HG03565 (cell line): ENCODE measurements at regions not wholly inside any gene's neighbourhood (a gene's known extent, or its start where the extent isn't known, plus 50 kb on each side); places are given as distances from the start of the nearest gene placed in this dataset.

Experiments
- ATAC-seq: cut with Tn5 transposase; IDR thresholded peaks from one replicate; pipeline ENCODE4 v1.9.1; 2021; ENCODE audit warnings: mild to moderate bottlenecking, moderate library complexity; ENCODE audit not compliant: unreplicated experiment

DNA sequence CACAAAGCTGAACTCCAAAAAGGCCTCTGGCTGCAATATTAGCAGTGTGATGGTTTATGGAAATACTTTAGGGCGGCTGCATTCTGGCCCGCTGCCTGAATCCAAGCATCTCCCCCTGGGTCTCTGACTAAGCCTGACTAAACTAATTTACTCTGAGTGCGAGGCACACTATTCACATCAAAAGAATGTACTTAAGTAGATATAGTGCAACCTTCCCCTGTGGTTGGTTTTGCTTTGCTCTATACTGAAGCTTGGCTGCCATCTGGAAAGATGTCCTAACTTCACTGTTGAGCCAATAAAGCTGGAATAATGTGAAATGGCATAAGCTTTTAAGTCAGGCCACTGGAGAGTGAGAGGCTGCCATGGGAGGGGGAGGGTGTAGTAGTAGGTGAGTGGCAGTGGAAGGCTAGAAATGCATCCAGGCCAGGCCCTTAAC, 321.6 kb downstream of the AASDHPPT start:
- no peak for ATAC-seq

DNA sequence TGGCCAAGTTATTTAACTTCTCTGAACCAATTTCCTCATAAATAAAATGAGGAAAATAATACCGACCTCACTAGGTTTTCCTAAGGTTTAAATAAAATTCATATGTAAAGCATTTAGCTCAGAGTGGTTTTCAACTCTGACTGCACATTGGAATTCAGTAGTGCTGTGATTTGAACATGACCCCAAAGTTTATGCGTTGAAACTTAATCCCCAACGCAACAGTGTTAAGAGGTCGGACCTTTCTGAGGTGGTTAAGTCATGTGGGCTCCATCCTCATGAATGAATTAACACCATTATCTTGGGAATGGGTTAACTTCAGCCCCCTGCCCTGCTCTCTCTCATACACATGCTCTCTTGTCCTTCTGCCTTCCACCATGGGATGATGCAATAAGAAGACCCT, 322.2 kb downstream of the AASDHPPT start:
- no peak for ATAC-seq

DNA sequence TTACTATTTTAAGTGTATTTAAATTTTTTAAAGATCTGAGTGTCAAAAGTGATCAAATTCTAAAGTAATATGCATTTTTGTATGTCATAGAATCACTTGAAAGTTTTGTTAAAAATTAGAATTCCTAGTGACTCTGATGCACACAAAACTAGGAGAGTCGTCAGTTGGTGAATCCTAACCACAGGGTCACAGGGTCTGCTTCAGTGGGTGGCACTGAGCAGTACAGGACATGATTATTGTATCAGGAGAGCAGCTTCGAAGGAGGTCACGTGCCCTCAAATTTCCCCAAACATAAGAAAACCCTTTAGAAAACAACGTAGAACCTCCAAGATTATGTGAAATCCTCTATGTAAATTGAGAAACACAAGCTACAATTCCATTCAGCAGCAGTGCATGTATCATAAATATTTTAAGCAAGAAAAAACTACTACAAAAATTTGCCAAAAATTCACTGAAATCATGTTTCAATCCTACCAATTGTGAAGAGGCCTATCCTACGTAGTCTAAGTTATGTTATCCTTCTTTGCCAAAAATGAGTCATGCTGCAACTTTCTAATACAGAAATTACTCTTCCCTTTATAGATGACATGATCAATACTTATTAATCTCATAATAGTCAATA, 323.6 kb downstream of the AASDHPPT start:
- ATAC-seq: no peak

DNA sequence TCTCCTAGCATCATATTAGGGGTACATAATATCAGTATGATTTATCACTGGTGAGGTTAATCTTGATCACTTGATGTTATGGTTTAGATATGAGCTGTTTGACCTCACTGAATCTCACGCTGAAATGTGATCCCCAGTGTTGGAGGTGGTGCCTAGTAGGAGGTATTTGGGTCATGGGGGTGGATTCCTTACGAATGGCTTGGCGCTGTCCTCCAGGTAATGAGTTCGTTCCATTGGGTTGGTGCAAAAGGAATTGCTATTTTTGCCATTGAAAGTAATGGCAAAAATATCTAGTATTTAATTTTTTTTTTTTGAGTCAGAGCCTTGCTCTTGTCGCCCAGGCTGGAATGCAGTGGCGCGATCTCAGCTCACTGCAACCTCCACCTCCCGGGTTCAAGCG, 326.3 kb downstream of the AASDHPPT start:
- no peak for ATAC-seq

DNA sequence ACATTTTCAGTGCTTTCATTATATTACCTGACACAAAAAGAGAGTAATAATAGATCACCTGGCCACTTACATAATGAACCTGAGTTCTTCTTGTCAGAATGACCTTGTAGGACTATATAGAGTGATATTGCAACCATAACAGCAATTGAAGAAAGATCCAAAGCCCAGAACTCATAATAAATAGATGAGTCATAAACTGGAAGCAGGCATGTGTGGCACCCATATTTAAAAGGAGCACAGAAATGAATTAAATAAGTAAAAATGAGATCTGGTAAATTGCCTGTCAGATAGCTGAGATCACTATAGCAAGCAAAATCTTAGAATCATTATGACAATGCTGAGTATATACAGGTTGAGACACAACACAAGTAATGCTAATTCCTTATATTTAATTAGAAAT, 331.8 kb downstream of the AASDHPPT start:
- ATAC-seq: no peak

DNA sequence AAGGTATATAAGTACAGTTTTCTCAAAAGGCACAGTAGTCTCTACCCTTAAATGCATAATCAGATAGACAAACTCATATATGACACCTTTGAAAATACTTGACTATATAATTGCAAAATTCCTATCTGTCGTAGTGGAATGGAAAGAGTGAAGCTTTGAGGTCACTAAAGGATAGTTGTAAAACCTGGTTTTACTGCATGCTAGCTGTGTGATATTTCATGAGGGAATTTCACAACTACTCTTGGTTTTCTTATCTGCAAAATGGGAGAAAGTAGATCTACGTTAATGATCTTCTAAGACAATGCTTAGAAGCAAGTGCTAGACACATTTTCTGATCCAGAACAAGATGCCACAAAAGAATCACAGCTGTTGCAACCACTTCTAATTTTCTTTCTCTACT, 332.2 kb downstream of the AASDHPPT start:
- no peak for ATAC-seq

DNA sequence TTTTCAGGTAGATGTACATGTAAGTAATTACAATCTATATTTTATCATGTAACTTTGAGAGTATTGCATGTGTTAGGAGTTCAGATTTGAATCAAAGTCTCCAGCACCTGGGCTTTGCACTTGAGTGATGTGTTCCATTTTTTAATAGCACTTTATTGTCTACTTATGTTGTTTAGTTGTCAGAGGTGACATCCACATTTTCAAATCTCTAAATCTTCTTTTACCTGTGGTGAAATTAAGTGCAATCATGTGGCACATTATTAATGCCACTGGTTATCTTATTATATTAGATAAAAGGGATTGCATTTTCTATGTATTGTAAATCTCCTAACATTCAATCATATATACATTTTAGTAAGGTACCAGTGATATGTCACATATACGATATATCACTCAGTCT, 333.4 kb downstream of the AASDHPPT start:
- no peak for ATAC-seq

DNA sequence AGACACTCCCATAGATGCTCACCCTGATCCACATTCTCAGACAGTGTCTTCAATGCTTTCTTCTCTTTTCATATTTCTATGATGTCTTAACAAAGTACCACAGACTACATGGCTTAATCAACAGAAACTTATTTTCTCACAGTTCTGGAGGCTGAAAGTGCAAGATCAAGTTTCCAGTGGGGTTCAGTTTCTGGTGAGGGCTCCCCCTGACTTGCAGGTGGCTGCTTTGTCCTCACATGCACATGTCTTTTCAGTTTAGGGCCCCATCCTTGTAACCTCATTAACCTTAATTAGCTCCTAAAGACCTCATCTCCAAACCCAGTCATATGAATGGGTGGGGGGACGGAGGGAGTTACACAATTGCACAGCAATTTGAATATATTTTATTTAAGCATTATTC, 335.8 kb downstream of the AASDHPPT start:
- ATAC-seq: no peak

DNA sequence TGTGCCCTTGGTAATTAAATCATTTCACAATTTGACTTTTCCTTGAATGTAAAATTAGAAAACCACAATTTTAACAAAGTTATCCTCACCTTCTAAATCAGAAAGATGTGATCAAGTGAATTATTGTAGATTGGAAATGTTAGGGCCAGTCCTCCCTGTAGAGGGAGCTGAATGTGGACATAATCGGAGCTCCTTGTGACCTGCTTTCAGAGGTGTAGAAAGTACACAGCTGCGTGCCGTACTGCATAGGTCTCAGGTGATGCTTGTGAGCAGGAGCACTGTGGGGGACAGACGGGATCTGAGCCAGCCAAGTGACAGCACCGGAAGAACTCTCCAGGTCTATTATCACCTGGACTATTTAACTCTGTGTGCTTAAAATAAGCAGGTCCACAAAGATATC, 338.0 kb downstream of the AASDHPPT start:
- no peak for ATAC-seq

DNA sequence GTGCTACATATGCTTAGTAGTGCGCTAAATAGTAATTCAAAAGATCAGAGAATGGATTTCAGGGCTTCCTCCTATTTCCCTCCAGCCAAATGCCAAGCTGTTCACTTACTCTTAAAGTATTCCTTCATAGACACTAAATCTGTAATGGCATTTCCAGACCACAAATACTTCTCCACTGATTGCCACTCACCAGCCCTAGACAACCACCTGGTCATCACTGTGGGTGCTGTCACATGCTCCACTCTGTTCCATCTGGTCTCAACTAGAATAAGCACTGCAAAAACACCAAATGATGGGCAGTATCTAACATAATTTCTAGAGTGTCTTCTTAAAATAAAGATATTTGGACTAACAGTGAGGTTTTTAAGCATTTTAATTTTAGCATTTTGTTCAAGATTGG, 341.3 kb downstream of the AASDHPPT start:
- ATAC-seq: no peak

DNA sequence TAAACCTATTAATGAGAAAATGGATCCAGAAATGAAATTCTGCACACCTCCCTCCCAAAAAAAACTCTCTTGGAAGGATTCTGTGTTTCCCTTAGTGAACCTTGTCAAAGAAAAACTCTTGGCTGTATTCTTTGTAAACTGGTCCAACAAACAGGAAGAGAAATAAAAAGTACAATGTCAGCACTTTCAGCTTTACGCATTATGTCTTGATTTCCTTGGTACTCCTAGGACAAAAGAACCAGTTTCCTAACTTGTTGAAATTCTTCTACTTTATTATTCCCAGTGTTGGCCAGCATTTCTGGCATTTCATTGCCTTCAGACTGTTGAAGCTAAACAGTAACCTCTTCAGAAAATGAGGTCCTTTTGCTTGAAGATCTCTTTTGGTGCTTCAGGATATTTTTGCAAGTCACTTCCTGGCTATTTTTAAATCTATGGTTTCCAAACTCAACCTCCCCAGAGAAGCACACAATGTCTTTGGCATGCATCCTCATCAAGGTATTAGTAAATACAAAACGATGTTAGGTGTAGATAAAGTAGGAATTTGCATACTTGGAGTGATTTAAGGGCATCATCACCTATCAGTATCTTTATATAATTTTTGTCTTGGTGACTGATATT, 342.7 kb downstream of the AASDHPPT start:
- ATAC-seq: no peak

DNA sequence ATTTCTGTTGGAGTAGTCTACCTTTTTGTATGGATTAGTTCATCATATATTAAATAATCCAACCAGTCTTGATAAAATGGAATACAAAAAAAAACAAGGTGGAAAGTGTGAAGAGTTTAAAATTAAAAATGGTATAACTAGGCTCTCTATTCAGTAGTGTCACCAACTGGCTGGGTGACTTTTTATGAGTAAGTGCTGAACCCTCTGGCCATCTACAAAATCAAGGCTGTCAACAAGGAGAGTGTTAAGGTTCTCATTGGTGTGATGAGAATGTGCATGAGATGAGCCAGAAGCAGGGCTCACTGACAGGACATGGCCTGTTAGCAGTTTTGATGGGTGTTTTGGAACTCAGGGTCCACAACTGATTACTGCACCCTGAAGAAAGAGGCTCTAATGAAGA, 343.2 kb downstream of the AASDHPPT start:
- ATAC-seq: no peak

DNA sequence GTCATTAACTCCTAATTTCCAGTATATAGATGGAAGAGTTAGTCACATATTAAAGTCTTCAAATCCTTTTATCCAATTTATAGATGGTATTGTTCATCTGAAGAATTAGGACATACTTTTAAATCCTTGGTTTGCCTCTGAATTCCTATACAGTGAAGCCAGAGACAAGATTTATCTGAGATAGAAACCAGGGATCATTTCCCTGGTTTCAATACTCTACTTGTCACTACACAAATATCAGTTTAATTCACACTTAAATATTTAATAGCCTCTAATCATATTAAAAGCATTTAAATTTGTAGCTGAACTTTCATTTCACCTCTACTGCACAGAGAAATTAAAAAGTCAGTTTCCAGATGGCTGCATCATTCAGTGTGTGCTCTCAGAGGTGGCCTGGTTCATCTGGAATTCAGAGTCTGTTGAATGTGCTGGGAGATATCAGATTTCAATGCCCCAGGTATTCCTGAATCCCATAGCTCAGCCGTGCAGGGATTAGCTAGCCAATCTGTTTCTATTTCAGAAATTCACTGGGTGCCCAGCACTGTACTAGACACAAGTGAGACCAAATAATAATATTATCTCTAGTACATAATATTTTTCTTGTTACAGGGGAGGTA, 344.3 kb downstream of the AASDHPPT start:
- ATAC-seq: no peak

DNA sequence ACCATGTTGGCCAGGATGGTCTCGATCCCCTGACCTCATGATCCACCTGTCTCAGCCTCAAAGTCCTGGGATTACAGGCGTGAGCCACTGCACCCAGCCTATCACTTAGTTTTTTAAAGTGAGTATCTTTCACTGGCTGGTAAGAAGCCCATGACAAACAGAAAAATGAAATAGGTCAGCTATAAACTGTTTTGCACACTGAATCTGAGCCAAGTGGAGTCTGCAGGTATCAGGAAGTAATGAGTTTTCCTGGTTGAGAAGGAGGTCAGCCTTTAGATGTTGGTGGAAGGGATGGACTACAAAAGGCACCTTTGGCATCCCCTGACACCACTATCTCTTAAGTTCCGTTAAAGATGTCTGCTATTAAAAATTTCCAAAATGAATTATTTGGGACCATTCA, 345.1 kb downstream of the AASDHPPT start:
- no peak for ATAC-seq

DNA sequence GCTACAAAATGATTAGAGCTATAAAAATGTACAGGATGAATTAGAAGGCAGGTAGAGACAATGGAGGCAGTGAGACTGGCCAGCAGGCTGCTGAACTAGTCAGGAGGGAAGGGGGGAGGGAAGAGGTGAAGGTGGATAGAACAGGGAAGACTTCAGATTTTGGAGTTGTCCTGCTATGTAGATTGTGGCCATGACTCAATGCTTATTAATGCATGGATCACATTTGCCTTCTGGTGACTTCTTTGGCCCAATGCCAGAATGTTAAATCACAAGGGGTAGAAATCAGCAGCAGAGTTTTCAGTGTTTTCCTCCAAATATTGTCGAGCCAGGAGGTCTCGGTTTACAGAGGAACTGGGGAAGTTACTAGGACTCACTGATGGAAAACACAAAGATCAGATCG, 346.6 kb downstream of the AASDHPPT start:
- ATAC-seq: no peak

DNA sequence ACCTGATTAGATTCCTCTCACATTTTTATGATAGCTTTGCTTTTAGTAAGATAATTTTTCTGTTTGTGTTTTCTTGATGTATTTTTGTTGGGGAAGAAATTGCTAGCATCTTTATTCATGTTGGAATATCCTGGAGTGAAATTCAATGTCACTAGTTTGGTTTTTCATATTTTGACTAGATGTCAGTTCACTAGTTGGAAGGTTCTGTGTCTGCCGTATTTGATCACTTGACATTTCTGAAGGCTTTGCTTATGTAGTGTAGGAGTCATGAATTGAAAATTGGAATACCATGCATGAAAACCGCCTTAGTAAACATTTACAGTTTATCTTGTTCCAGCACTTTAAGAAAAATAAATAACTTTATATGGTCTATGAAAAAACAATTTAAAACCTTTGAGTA, 348.4 kb downstream of the AASDHPPT start:
- ATAC-seq: no peak

DNA sequence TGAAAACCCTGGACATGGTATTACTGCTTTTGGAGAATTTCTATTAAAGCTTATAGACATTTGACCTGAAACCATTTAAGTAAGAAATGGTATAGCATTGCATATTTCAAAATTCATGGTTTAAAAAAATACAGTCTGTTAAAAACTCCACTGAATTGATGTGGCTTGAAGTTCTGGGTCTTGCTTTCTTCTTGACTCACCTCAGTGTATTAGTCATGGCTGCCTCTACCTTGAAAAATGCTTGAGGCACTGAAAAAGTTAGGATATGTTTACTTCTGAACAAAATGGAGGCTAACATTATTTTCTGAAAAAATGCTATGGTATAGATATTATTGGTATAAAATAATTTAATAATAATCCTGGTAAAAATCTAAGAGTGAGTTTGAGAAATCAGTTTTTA, 349.2 kb downstream of the AASDHPPT start:
- ATAC-seq: no peak

DNA sequence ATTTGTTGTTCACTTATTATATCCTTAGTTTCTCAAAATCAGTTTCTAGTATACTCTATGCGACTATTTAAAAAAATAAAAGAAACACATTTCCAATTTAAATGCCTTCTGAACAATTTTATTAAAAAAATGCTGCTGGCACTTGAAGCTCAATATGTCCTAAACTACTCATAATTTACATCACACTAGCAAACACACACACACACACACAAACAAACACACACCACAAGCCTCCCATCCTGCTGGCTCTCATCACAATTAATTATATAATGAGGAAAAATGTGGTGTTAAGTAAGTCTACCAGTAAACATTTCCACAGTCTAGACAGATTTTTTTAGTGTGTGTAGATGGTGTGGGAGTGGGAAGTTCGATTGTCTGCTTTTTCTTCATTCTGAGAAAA, 350.3 kb downstream of the AASDHPPT start:
- ATAC-seq: no peak

DNA sequence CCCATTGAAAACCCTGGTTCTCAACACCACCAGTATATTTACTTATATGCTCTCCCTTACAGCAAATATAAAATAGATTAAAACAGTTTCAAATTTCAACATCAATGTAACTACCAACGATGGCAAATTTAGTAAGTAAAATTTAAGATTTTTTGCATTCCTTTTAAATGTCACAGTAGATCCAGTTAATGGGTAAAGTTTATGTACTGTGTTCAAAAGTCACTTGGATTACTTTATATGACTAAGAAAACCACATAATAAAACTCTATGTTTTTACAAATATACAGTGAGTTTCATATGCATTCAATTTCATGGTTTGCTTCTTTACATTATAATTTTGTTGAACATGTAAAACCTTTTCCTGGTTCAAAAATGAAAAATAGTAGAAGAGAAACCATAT, 364.6 kb downstream of the AASDHPPT start:
- no peak for ATAC-seq

DNA sequence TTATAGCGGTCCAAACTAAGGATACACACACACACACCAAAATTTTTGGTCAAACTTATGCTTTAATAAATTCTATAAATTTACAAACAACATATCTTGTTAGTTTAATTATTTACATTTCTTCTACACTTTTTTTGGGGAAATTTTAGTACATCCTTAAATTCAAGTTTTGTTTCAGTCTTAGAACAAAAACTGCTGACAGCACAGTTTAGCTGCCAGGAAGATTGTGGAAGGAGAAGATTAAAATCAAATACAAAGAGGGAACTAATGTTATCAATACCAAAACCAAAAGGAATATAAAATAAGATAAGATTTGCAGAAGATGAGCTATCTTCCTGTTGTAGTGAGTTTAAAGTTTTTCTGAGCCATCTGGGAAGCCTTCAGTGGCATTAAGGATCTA, 368.8 kb downstream of the AASDHPPT start:
- ATAC-seq: no peak

DNA sequence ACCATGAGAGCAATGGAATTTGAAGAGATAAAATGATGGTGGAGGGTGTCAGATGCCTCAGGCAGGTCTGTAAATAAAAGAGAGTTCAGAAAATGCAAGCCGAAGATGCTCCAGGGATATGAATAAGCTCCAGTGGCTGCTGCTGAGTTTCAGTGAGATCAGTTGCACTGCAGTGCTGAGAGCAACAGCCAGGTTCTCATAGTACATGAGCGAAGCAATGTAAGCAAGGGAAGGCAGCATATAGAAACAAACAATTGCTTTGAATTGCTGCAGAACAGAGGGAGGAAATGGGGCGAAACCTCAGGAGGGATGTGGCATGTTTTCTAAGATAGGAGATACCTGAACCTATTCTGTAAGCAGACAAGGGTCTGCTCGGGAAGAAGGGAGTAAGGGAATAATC, 369.5 kb downstream of the AASDHPPT start:
- ATAC-seq: no peak

DNA sequence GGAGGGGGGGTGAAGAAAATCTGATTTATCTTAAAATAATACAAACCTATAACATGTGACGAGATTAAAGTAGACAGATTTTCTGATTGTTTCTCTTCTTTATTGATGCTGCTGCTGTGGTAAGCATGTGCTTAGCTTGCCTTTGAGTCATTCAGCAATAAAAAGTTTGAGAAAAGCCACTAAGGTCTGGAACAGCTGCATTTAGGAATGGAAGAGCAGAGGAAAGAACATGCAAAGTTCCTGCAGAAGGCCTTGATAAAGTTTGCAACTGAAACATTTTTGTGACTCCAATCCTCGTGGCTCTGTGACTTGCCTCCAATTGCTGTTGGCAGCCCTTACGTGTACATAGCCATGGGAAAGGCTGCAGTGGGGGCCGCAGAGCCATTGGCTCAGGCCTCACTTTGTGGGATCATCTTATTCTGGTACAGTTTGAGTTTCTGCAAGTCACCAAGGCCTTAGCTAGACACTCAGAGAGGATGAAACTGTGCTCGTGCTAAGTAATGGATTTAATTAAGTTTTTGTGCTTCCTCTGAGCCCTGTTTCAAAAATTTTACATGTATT, 370.2 kb downstream of the AASDHPPT start:
- no peak for ATAC-seq
